Trophoblast cell (in vitro differentiated cells and primary cell): ENCODE measurements at regions not wholly inside any gene's neighbourhood (a gene's known extent, or its start where the extent isn't known, plus 50 kb on each side); places are given as distances from the start of the nearest gene placed in this dataset.
"Not testable (repeated sequence)": the region's sequence is repeated elsewhere in the genome, so short reads cannot be mapped to it uniquely, and the experiment has no call there.

Experiments
- DNase-seq, 2 donors: peaks; one replicate each; pipeline ENCODE4 v3.0.0-alpha.2; 2016
- H2AFZ ChIP-seq: 2 replicates; pipeline ENCODE4 v1.6.1; 2013; ENCODE audit warnings: low read length, moderate library complexity, mild to moderate bottlenecking; ENCODE audit not compliant: insufficient read depth, poor library complexity
- H2AK5ac ChIP-seq: 2 replicates; pipeline ENCODE4 v1.6.1; 2013; ENCODE audit warnings: mild to moderate bottlenecking, low read length
- H2BK120ac ChIP-seq: 2 replicates; pipeline ENCODE4 v1.6.1; 2013; ENCODE audit warnings: low read length, mild to moderate bottlenecking, moderate library complexity; ENCODE audit not compliant: insufficient read depth, poor library complexity
- H2BK12ac ChIP-seq: 2 replicates; pipeline ENCODE4 v1.6.1; 2013; ENCODE audit warnings: mild to moderate bottlenecking, low read length, moderate library complexity
- H2BK5ac ChIP-seq: 2 replicates; pipeline ENCODE4 v1.6.1; 2013; ENCODE audit warnings: low read length, low read depth, moderate library complexity, mild to moderate bottlenecking; ENCODE audit not compliant: poor library complexity
- H3K14ac ChIP-seq: 2 replicates; pipeline ENCODE4 v1.6.1; 2013; ENCODE audit warnings: mild to moderate bottlenecking, low read length
- H3K18ac ChIP-seq: 2 replicates; pipeline ENCODE4 v1.6.1; 2013; ENCODE audit warnings: mild to moderate bottlenecking, low read length
- H3K23ac ChIP-seq: 2 replicates; pipeline ENCODE4 v1.6.1; 2013; ENCODE audit warnings: low read length
- H3K27ac ChIP-seq: 2 replicates; pipeline ENCODE4 v1.5.1; 2013; ENCODE audit warnings: low read depth, mild to moderate bottlenecking, inconsistent platforms, low read length, moderate library complexity
- H3K27me3 ChIP-seq: 2 replicates; pipeline ENCODE4 v1.6.1; 2013; ENCODE audit warnings: inconsistent platforms, mild to moderate bottlenecking, low read length, moderate library complexity; ENCODE audit not compliant: insufficient read depth
- H3K36me3 ChIP-seq, 2 experiments: 1 replicate in 1 of 2; 2 replicates in 1 of 2; pipeline ENCODE4 v1.6.1; 2013; ENCODE audit warnings: low read length in 2 of 2, mild to moderate bottlenecking in 2 of 2, moderate library complexity in 1 of 2; ENCODE audit not compliant: insufficient read depth in 2 of 2, control insufficient read depth in 1 of 2
- H3K4ac ChIP-seq: 2 replicates; pipeline ENCODE4 v1.6.1; 2013; ENCODE audit warnings: low read depth, mild to moderate bottlenecking, low read length, moderate library complexity
- H3K4me1 ChIP-seq, 2 experiments: 1 replicate in 1 of 2; 2 replicates in 1 of 2; pipeline ENCODE4 v1.6.1; 2013; ENCODE audit warnings: low read length in 2 of 2, mild to moderate bottlenecking in 2 of 2, moderate library complexity in 1 of 2; ENCODE audit not compliant: insufficient read depth in 2 of 2, control insufficient read depth in 1 of 2
- H3K4me2 ChIP-seq: 2 replicates; pipeline ENCODE4 v1.6.1; 2013; ENCODE audit warnings: inconsistent platforms, mild to moderate bottlenecking, low read length, moderate library complexity
- H3K4me3 ChIP-seq: 2 replicates; pipeline ENCODE4 v1.5.1; 2013; ENCODE audit warnings: mild to moderate bottlenecking, low read depth, low read length, inconsistent platforms
- H3K79me1 ChIP-seq: one replicate; pipeline ENCODE4 v1.6.1; 2013; ENCODE audit warnings: low read length
- H3K79me2 ChIP-seq: 2 replicates; pipeline ENCODE4 v1.6.1; 2013; ENCODE audit warnings: low read length, mild to moderate bottlenecking; ENCODE audit not compliant: control insufficient read depth, insufficient read depth, poor library complexity
- H3K9ac ChIP-seq: 2 replicates; pipeline ENCODE4 v1.6.1; 2013; ENCODE audit warnings: mild to moderate bottlenecking, low read length
- H3K9me3 ChIP-seq: 2 replicates; pipeline ENCODE4 v1.6.1; 2013; ENCODE audit warnings: low read depth, mild to moderate bottlenecking, control low read depth, inconsistent platforms, low read length; ENCODE audit not compliant: insufficient read depth
- H4K12ac ChIP-seq: 2 replicates; pipeline ENCODE4 v1.6.1; 2013; ENCODE audit warnings: low read depth, mild to moderate bottlenecking, low read length, moderate library complexity
- H4K8ac ChIP-seq: 2 replicates; pipeline ENCODE4 v1.6.1; 2013; ENCODE audit warnings: low read depth, mild to moderate bottlenecking, low read length, moderate library complexity
- H4K91ac ChIP-seq: one replicate; pipeline ENCODE4 v1.6.1; 2013; ENCODE audit warnings: low read depth, mild to moderate bottlenecking, low read length, moderate library complexity
- WGBS: extraction: QIAGEN DNeasy Blood & Tissue Kit; methylation state at CpG from one replicate; pipeline ENCODE4 v1.1.7; 2013; ENCODE audit warnings: missing lambda C conversion rate; ENCODE audit not compliant: insufficient read length, insufficient coverage; ENCODE audit errors: extremely low coverage; 5-methylcytosine and 5-hydroxymethylcytosine counted together

DNA sequence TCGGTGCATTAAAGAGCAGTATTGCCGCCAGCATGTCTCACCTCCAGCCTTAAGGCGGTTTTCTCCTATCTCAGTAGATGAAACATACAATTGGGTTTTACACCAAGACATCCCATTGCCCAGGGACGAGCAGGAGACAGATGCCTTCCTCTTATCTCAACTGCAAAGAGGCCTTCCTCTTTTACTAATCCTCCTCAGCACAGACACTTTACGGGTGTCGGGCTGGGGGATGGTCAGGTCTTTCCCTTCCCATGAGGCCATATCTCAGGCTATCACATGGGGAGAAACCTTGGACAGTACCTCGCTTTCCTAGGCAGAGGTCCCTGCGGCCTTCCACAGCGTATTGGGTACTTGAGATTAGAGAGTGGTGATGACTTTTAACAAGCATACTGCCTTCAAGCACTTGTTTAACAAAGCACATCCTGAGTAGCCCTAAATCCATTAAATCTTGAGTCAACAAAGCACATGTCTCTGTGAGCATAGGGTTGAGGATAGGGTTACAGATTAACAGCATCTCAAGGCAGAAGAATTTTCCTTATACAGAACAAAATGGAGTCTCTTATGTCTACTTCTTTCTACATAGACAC, 60.8 kb upstream of the APBB1IP start:
- H2AK5ac ChIP-seq, H3K23ac ChIP-seq, H2BK12ac ChIP-seq, H3K4ac ChIP-seq, H4K12ac ChIP-seq, H3K4me2 ChIP-seq, H3K4me1 ChIP-seq, H4K91ac ChIP-seq, H3K79me1 ChIP-seq, H3K27ac ChIP-seq, H3K4me3 ChIP-seq, DNase-seq, H3K79me2 ChIP-seq, H2BK5ac ChIP-seq, H4K8ac ChIP-seq, H3K36me3 ChIP-seq, H3K9me3 ChIP-seq, H3K27me3 ChIP-seq, H2BK120ac ChIP-seq, H3K14ac ChIP-seq, H3K18ac ChIP-seq, H2AFZ ChIP-seq, H3K9ac ChIP-seq: not testable (repeated sequence)
- no CpG with 5 or more reads among the region's 9 CpGs for WGBS

DNA sequence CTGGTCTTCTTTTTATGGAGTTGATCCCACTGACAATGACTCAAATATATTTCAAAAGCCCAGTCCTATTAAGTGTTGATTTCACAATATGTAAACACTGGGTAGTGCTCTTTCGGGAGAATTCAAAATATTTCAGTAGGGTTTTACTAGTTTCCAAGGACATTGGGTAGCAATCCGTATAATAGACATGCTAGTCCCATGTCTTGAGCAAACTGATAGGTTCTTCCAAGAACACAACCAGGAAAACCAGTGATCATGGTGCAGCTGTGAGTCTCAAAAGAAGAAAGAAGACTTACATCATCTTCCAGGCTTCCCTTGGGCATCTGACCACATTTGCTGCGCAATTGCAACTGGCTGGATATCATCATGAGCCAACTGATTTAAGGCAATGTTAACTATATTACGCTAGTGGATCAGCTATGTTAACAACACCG, 59.3 kb upstream of the APBB1IP start:
- H2BK120ac ChIP-seq = no peak overlapping the region
- H2AFZ ChIP-seq = no peak overlapping the region
- no CpG with 5 or more reads among the region's 5 CpGs for WGBS
- H2BK12ac ChIP-seq = no peak overlapping the region
- no peak overlapping the region for H2BK5ac ChIP-seq
- H3K27ac ChIP-seq = no peak overlapping the region
- no peak overlapping the region for H3K4ac ChIP-seq
- H3K14ac ChIP-seq = no peak overlapping the region
- no peaks in the 10 kb centered on the region for H3K36me3 ChIP-seq
- H3K23ac ChIP-seq = no peak overlapping the region
- no peak overlapping the region for H4K91ac ChIP-seq
- no peak overlapping the region for H3K4me2 ChIP-seq
- H3K79me2 ChIP-seq = no peaks in the 10 kb centered on the region
- DNase-seq = peak in 1 of 2 donors; percentile 59
- peaks cover 0 to 2% of the 10 kb centered on the region in 2 experiments for H3K4me1 ChIP-seq
- no peak overlapping the region for H3K9ac ChIP-seq
- no peak overlapping the region for H3K4me3 ChIP-seq
- H4K8ac ChIP-seq = no peak overlapping the region
- H2AK5ac ChIP-seq = no peak overlapping the region
- no peak overlapping the region for H3K18ac ChIP-seq
- H4K12ac ChIP-seq = no peak overlapping the region
- peaks cover 3% of the 10 kb centered on the region for H3K9me3 ChIP-seq
- no peaks in the 10 kb centered on the region for H3K27me3 ChIP-seq
- no peaks in the 10 kb centered on the region for H3K79me1 ChIP-seq

DNA sequence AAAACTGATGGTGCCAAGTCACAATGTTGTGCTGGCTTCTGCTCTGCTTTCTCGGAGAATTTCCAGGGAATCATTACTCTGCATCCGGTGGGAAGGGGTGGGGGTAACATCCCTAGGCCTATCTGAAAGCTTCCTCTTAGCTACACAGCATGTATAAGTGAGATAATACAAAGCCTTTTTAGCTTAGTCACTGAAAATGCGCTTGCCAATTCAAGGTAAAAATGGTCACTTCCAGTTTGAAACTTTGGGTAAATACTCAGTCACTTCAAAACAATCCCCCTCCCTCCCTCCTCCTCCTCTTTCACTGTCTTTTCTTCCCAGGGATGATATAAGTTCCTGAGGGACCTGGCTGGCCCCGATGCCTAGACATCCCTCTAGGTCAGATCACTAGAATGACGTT, 57.3 kb upstream of the APBB1IP start:
- Histone ChIP-seq H3K27me3 (no peaks in the 10 kb centered on the region), H2BK5ac (no peak overlapping the region)
- WGBS = no CpG with 5 or more reads among the region's 5 CpGs

DNA sequence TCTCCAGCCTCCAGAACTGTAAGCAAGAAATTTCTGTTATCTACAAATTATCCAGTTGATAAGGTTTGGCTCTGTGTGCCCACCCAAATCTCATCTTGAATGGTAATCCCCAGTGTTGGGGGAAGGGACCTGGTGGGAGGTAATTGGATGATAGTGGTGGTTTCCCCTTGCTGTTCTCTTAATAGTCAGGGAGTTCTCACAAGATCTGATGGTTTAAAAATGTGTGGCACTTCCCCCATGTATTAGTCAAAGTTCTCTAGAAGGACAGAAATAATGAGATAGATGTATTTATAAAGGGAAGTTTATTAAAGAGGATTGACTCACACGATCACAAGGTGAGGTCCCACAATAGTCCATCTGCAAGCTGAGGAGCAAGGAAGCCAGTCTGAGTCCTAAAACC, 56.2 kb upstream of the APBB1IP start:
- no CpG with 5 or more reads among the region's 1 CpG for WGBS
- Histone ChIP-seq H3K27me3 (no peaks in the 10 kb centered on the region), H4K8ac (no peak overlapping the region), H3K4me1 (peaks cover 0 to 4% of the 10 kb centered on the region in 2 experiments), H2BK12ac (no peak overlapping the region), H2BK5ac (no peak overlapping the region), H3K79me1 (no peaks in the 10 kb centered on the region), H3K4ac (no peak overlapping the region), H2BK120ac (no peak overlapping the region), H2AFZ (no peak overlapping the region), H3K9ac (no peak overlapping the region), H2AK5ac (no peak overlapping the region), H3K23ac (no peak overlapping the region), H3K9me3 (no peaks in the 10 kb centered on the region), H3K79me2 (no peaks in the 10 kb centered on the region), H3K14ac (no peak overlapping the region), H4K12ac (no peak overlapping the region), H3K18ac (no peak overlapping the region), H3K36me3 (peaks cover 0 to 3% of the 10 kb centered on the region in 2 experiments), H4K91ac (no peak overlapping the region), H3K27ac (no peak overlapping the region), H3K4me3 (no peak overlapping the region), H3K4me2 (no peak overlapping the region)
- DNase-seq = no peak

More for the DNA sequence above, 57.3 kb upstream of the APBB1IP start:
- Histone ChIP-seq H3K9ac (no peak overlapping the region), H3K9me3 (peaks cover 3% of the 10 kb centered on the region), H2BK120ac (no peak overlapping the region), H3K4me2 (no peak overlapping the region), H3K27ac (no peak overlapping the region), H4K91ac (no peak overlapping the region), H3K79me1 (no peaks in the 10 kb centered on the region), H4K8ac (no peak overlapping the region), H3K18ac (no peak overlapping the region), H3K4ac (no peak overlapping the region), H3K4me3 (no peak overlapping the region), H3K23ac (no peak overlapping the region), H2AFZ (no peak overlapping the region), H3K14ac (no peak overlapping the region), H4K12ac (no peak overlapping the region), H2AK5ac (no peak overlapping the region), H3K4me1 (peaks cover 0 to 4% of the 10 kb centered on the region in 2 experiments), H3K79me2 (no peaks in the 10 kb centered on the region), H3K36me3 (peaks cover 0 to 3% of the 10 kb centered on the region in 2 experiments), H2BK12ac (no peak overlapping the region)
- no peak for DNase-seq
